GM18499 (cell line): ENCODE measurements at regions not wholly inside any gene's neighbourhood (a gene's known extent, or its start where the extent isn't known, plus 50 kb on each side); places are given as distances from the start of the nearest gene placed in this dataset.
"Not testable (repeated sequence)": the region's sequence is repeated elsewhere in the genome, so short reads cannot be mapped to it uniquely, and the experiment has no call there.

Experiments used
- ATAC-seq: cut with Tn5 transposase; IDR thresholded peaks from one replicate; pipeline ENCODE4 v1.9.1; 2021; ENCODE audit warnings: moderate number of reproducible peaks; ENCODE audit not compliant: insufficient read depth, unreplicated experiment

GRCh38 chr6:134791243-134791843 lies 158.6 kb downstream of the ALDH8A1 start:
- not testable (repeated sequence) for ATAC-seq

- ATAC-seq: no peak
Measured at GRCh38 chr6:134787261-134787877, 162.5 kb downstream of the ALDH8A1 start.

DNA sequence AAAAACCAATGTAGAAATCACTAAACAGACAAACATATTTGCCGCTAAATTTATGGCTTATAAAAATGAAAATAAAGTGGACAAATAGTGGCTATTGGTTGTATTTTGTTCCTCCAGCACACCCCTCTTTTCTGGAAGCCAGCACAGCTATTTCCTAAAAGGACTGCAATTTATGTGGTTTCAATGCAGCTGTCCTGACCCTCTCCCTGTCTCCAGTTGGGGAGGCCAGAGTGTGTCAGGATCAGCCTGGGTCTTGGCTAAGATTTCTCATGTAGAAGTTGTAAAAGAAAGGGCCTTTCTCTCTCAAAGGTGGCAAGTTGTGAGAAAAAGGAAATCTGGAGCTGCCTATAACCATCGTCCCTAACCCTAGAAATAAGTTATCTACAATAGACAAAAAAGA lies 165.6 kb downstream of the ALDH8A1 start:
- ATAC-seq: no peak

DNA sequence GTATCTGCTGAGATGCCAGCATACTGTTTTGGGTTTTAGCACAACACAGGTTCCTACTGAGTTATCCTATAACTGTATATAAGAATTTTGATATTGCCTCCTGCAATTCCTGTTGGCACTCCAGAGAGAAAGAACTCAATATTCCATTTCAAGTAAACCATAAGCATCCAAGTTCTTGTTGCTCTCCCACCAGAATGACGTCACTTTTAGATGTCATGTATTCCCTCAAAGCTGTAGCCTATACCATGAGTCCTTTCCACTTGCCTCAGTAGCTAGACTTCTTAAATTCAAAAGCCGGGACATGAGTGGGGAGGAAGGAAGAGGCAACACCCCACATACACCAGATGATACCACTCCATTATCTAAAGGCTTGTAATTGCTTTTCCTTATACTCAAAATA lies 171.5 kb downstream of the ALDH8A1 start:
- no peak for ATAC-seq

DNA sequence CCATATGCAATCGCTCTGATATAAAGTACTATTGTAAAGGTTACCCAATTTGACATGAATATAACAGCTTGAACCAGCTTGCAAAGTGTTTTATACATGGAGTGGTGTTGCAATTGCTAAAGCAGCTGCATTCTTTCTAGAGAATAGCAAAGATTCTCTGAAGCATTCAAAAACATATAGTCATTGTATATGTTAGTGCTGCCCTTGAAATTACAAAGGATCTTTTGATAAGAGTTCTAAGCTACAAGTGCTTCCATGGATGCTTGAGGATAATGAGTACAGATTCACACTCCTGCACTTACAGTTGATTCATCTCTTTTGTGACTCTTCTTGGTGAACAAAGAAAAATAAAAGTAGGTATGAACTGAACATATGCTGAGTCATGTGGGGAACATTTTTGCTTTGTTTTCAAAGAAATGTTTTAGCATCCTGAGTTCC lies 175.7 kb downstream of the ALDH8A1 start:
- ATAC-seq: no peak

GRCh38 chr6:134772671-134773360 lies 177.1 kb downstream of the ALDH8A1 start:
- no peak for ATAC-seq

DNA sequence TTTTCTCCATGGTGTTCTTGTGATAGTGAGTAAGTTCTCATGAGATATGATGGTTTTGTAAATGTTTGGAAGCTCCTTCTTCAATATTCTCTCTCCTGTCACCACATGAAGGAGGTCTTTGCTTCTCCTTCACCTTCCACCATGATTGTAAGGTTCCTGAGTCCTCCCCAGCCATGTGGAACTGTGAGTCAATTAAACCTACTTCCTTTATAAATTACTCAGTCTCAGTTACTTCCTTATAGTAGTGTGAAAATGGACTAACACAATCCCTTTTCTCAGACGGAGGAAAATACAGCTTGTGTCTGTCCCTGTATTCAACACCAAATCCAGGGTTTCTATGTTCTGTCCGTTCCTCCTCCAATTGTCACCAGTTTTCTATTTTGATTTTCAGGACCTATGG lies 181.0 kb downstream of the ALDH8A1 start:
- ATAC-seq: no peak

GRCh38 chr6:134766497-134766896 lies 183.4 kb downstream of the ALDH8A1 start:
- no peak for ATAC-seq

- no peak for ATAC-seq
Measured at GRCh38 chr6:134764741-134765140, 185.2 kb downstream of the ALDH8A1 start.

GRCh38 chr6:134763575-134763974 lies 186.3 kb downstream of the ALDH8A1 start:
- ATAC-seq: not testable (repeated sequence)

- no peak for ATAC-seq
Measured at GRCh38 chr6:134758621-134759020, 191.3 kb downstream of the ALDH8A1 start.

GRCh38 chr6:134757911-134758361 lies 192.0 kb downstream of the ALDH8A1 start:
- no peak for ATAC-seq

DNA sequence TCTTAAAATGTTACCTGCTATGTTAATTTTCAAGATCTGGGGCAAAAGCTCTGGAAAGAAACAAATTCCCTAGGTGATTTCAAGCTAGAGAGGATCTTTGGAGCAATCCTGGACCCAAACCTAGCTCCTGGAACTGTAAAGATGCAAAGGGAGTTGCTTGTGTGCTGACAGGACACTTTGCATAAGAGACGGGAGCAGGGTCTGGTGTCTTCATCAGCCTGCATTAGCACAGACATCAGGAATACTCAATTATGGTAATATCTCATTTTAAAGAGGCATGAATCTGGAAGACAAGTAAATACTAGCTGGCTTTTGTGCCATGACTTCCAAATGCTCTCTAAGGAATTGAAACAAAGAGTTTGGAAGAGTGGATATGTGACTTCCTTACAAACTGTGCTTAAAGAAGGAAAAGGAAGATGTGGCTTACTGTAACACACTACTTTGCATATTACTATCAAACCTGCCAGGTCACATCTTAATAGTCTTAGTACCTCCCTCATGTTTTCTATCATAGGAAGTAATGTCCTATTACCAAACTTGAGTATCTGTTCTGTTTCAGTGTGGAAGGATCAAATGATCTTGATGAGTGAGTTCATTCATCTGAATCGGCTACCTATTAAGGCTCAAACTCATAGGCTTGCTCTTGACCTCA lies 193.4 kb downstream of the ALDH8A1 start:
- no peak for ATAC-seq

DNA sequence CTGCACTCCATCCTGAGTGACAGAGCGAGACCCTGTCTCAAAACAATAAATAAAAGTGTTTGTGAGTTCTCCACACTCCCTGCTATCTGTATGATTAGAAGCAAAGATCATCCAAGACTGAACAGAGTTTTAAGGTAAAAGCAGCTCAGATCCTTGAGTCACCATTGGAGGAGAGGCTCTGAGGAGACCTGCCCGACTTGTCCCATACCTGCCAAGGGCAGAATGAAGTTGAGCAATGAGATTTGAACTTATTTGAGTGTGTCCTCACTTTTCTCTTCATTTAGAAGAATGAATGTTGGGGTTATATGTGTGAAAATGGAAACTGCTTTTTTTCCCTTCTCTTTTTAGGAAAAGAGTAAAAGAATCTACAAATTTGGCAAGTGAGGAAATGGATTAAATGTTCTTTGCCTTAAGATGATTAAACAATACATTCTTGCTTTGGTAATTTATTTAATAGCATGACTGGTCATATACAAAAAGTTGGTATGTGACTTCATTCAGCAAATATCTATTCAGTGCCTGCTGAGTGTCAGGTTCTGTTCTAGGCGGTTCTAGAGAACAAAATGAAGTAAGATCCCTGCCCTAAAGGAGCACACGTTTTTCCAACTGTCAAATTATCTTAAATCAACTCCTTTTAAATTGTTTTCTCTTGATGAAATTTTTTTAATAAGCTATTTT lies 195.7 kb downstream of the ALDH8A1 start:
- no peak for ATAC-seq

GRCh38 chr6:134753001-134753400 lies 196.9 kb downstream of the ALDH8A1 start:
- ATAC-seq: no peak

- no peak for ATAC-seq
Measured at GRCh38 chr6:134752445-134752844, 197.5 kb downstream of the ALDH8A1 start.

DNA sequence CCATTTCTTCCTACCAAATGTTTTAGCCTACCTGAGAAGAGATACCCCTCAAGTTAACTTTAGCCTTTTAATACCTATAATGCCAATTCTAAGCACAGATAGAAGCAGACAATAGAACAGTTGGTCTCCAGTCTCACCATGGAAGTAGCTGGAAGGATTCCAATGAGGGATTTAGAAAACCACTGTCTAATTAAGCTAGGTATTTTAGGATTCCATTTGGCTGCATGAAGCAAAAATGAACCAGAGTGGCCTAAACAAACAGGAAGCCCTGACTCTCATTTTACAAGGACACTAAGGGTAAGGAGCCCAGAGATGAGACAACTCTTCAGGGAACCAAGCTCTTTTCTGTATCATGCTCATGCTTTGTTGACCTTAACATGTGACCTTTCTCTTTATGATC lies 199.2 kb downstream of the ALDH8A1 start:
- no peak for ATAC-seq

DNA sequence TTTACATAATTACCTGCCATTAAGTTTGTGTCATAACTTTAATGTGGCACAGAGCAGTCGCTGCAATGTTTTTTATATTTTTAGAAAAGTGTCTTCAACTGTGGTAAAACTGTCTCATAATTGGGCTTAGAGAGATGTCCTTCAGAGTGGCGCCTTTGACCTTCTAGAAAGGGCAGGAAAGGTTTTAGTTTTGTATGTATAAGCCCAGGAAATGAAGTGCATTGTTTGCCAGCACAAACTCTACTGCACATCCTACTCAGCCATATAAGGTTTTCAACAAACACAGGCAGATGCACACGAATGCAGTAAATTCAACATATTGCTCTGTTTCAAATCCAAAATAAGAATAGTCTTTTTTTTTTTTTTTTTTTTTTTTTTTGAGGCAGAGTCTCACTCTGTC lies 201.4 kb downstream of the ALDH8A1 start:
- no peak for ATAC-seq

GRCh38 chr6:134747197-134747596 lies 202.7 kb downstream of the ALDH8A1 start:
- ATAC-seq: not testable (repeated sequence)

GRCh38 chr6:134746140-134746539 lies 203.8 kb downstream of the ALDH8A1 start:
- ATAC-seq: no peak
